ENCODE measurements at regions not wholly inside any gene's neighbourhood (a gene's known extent, or its start where the extent isn't known, plus 50 kb on each side); places are given as distances from the start of the nearest gene placed in this dataset.
"Not testable (repeated sequence)": the region's sequence is repeated elsewhere in the genome, so short reads cannot be mapped to it uniquely, and the experiment has no call there.

DNA sequence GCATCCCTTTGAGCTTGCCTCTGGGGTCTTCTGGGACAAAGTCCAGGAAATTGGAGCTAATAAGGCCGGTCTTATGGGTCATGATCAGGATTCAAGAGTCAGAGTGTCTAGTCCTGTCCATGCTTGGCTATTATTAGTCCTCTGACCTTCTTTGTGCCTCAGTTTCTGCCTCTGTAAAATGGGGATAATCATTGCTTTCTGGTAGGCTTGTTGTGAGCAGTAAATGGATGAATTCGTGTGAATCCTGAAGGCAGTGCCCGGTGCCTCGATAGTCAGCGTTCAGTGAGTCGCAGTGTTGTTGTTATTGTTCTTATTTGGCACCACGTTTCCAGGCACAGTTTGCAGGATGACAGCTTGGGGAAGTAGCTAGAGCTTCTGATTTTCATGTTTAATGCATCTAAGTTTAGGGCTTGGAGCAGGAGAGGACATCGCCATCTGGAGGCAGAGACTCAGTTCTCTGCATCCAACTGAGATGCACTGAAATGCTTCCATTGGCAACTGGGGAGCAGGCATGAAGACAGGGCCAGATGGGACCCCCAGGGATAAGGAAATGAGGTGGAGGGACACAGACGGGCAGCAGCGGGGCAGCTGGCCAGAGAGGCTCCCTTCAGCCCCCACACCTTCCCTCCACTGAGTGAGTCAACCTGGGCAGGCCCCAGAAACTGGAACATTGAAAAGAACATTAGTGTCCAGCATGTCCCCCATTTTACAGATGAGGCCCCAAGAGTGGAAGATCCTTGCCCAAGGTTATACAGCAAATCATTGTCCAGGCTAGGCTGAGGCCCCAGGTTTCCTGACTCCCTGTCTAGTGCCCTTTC is 160.3 kb downstream of the PTPRU start:
- DNase-seq, result no peak

DNA sequence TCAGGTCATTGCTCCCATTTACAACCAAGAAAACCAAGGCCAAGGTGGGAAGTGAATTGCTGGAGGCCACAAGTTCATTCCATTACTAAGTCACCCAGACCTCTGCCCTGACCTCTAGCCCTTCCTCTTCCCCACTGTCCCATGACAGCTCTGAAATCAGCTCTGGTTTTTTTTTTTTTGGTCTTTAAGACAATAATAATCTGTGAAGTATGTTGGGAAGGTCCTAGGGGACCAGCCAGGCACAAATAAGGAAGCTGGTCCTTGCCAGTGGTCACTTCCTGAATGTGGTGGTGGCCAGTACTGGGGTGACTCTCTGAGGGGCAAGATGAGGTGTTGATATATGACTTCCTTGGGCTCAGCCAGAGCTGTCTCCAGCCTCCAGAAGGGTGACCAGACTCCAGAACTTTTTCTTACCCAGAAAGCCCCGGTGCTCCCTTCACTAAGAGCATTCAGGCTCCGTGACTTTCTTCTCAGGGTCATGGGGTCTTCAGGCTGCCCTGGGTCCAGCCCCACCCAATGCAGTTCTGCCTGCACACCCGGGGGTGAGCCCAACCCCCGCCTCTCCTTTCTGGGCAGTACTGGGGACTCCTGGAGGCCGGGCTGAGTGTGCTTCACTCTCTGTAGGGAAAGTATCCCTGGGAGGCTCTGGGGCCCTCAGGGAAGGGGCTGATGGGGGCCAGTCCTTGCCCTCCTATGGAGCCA is 159.6 kb downstream of the PTPRU start:
- no peak for DNase-seq

DNA sequence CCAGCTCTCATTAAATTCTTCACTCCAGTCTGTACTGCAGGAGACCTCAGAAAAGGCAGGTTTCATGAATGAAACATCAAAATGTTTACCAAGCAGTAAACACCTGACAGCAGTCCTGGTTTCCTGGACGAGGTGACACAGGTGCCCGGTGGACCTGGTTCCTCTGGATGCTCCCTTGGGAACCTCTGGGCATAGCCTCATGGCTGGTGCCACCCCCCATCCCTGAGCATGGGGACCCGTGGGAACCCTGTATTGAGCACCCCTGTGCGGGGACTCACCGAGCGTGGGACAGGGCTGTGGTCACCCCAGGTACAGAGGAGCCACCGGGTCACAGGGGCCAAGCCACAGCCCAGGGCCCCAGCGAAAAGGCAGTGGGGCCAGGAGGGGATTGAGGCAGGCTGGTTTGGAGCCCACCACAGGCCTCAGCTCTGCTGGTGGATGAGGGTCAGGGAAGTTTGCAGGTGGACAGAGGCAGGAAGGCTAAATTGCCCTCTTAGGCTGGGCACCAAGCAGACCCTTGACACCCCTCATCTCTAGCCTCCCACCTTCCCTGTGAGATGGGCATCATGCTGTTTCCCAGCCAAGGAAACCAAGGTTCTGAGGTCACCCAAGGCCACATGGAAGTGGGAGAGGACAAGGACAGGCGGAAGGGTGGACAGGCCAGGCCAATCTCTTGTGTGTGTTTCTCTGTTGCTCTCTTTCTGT is 158.4 kb downstream of the PTPRU start:
- DNase-seq, result no peak

DNA sequence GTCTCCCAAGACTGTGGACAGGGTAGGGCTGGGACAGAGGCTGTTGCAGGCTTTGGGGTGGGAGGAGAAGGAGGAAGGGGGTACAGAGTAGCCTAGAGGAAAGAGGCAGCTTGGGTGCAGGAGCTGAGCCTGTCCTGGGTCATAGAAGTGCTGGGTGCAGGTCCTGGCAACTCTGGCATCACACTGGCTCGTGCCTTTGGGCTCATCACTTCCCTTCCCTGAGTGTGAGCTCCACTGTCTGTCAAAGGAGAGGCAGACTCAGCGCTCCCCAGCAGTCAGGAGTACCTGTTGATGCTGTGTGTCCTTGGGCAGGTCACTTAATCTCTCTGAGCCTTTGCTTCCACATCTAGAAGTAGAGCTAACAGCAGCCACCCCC is 157.1 kb downstream of the PTPRU start:
- no peak for DNase-seq

DNA sequence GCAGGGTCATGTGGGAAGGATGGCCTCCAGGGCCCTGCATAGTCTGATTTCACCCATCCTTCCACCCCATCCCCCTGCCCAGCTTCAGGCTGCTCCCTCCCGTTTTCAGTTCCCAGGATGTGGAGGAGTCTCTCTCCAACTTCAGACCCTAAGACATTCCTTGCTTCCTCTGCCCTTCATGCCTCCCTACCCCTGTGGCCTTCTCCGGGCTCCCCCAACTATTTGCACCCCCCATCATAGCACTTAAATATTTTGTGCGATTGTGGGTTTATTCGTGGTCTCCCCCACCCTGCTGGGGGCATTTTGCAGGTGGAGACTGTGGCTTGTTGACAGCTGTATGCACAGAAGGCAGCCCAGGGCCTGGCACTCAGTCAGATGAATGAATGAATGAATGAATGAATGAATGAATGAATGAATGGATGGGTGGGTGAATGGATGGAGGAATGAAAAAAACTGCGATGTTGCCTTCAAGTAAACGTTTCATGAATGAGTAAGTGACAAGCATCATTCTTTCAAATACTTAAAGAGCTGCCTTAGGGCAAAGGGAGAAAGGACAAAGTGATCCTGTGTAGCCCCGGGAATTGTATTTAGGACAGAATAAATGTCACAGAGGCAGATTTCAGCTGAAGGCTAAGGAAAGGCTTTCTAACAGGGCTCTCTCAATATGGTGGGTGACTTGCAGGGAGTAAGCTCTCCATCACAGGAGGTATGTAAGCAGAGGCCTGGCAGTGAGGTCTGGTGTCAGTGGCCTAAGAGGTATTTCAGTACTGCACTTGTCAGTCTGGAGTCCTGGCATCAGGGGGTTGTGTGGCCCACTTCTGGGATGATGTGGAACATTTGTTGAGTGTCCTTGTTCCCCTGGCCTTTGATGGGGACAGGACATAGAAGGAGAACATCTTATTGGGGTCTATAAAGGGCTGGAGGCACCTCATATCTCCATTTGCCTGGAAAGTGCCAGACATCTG is 156.4 kb downstream of the PTPRU start:
- DNase-seq, result no peak

DNA sequence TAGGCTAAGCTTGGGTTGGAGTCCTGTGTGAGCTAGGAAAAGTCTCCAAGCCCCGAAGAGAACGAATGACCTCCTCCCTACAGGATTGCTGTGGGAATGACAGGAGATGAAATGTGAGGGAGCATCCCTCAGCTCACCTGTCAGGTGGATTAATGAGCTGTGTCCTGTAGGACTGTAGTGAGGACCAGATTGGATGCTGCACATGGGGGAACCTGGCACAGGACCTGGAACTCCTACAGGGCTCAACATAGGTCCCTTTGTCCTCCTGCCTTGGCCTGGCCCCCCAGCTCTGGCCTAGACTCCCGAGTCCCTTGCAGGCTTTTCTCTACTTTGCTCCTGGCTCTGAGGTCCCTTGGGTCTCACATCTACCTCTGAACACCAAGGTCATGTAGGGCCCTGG is 155.7 kb downstream of the PTPRU start:
- no peak for DNase-seq

DNA sequence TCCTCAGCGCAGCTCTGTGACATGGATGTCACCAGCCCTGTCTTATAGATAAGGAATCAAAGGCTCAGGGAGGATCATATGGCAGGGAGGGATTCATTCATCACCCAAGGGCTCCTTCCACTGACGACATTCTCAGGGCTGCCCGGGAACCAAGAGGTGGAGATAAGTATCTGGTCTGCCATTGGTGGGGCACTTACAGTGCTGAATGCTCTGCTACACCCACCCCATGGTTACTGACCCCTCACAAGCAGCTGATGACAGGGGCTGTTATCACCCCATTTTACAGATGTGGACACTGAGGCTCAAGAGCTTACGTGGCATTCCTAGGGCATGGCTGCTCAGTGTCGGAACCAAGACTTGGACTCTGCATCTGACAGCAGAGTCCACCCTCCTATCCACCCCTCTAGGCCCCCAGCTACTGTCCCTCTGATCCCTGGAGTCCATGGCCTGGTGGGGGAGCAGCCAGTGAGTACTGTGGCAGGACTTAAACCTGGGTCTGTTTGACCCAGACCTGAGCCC is 155.1 kb downstream of the PTPRU start:
- no peak for DNase-seq

DNA sequence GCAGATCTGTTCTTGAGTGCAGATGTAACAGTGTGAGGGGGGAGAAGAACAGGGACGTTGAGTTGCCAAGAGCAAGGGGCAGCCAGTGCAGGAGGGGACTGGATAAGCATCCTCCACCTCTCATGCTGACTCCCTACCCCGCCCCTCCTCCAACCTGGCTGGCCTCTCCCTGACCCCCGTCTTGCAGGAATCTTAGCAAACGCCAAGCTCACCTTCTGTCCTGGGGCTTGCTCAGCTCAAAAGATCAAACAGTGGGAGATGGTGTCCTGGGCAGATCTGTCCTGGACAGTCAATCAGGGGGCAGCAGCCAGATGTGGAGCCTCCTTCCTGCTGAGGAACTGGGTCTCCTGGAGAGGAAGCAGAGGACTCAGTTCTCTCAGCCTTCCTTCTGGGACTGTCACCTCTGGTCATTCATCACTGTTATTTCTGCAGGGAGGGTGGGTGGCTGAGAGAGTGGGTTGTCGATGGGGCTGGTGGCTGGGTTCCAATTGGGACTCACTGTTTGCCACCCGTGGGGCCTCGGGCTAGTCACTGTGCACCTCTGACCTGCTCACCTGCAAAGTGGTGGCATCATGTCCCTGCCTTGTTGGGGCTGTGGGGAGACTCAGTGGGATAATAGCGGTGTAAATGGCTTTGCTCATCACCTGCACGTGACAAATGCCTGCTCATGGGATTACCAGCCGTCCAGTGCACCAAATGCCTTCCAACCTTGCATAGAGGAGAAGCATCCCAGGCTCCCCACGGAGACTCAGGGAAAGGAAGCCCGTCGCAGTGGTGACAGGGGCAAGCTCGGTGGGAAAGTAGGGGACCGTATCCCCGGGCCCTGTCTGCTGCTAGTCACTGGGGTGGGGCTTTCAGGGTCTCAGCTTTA is 154.4 kb downstream of the PTPRU start:
- no peak for DNase-seq

DNA sequence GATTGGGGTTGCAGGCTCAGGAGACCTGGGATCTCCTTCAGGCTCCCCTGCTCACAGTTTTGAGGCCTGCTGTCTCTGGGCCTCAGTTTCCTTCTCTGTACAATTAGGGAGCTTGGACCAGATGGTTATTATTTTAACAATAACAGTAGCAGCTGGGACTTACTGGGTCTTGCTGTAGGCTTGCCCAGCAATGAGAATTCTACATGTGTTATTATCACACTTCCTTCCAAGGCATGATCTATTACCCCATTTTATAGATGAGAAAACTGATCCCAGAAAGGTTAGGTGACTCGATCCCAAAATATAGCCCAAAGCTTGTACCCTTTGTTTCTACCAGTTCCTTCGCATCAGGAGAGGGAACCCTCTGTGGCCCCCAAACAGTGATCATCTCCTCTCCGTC is 153.8 kb downstream of the PTPRU start:
- no peak for DNase-seq

DNA sequence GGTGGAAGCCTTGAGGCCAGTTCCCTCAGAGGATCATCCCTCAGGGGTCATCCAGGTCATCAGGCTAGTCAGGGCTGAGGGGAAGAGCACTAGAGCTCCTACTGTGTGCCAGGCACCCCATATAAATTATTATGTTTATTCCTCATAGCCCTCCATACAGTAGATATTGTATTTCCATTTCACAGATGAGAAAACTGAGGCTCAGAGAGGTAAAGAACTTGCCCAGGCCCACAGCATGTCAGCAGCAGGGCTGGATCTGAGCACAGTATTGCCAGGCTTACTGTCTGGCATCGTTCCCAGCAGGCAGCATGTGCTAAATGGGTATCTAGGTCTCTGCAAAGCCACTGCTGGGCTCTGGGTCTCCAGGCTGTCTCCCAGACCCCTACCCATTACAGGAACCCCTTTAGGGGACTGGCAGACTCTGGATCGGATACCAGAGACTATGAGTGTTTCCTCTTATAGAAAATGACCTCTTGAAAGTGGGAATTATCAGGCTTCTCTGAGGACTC is 153.3 kb downstream of the PTPRU start:
- no peak for DNase-seq

DNA sequence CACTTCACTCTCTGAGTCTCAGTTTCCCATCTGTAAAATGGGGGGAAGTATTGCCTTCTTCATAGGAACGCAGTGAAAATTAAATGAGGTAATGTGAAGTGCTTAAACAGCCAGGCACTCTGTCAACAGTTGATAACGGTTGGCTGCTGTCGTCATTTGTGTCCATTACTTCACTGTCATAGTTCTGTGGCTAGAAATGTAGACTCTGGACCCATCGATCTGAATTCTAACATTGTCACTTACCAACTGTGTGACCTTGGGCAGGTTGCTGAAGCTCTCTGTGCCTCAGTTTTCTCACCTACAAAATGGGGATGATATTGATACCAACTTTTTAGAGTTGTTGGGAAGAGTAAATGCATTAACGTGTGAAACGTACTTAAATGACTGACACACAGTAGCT is 152.6 kb downstream of the PTPRU start:
- DNase-seq, result no peak

DNA sequence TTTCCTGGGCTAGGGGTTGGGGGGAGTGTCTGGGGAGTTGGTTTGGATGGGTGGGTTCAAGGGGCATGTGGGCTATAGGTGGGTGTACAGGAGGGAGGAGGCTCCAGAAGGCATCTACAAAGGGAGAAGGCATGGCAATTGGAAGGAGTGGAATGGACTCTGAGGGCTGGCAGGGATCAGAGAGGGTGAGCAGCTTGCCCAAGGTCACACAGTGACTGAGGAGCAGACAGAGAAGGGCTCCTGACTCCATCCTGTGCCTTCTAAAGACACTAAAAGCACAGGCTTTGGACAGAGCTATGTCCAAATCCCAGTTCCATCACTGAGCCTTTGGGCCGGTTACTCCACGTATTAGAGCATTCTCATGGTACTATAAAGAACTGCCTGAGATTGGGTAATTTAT is 151.8 kb downstream of the PTPRU start:
- no peak for DNase-seq

DNA sequence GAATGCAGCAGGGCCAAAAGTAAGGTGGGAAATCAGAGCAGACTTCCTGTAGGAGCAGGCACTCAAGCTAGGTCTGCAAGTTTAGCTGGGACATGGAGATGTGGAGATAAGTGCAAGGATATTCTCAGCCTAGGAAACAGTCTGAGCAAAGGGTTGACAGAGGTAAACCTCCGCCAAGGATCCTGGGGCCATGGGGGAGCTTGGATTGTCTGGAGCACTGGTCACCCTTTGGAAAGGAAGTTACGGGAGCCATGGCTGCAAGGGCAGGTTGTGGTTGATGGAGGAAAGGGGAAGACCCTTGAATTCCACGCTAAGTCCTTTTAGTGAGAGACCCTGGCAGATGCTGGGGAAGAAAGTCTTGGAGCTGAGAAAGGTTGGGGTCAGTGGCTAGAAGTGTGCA is 150.9 kb downstream of the PTPRU start:
- no peak for DNase-seq

DNA sequence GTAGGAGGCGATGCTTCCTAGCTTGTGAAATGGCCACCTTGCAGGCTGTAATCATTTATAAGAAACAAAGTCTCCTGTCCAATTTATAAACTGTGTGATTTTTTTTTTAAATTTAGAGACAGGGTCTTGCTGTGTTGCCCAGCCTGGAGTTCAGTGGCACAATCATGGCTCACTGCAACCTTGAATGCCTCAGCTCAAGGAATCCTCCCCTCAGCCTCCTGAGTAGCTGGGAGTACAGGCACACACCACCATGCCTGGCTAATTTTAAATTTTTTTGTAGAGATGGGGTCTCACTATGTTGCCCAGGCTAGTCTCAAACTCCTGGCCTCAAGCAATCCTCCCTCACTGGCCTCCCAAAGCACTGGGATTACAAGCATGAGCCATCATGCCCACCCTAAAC is 150.1 kb downstream of the PTPRU start:
- not testable (repeated sequence) for DNase-seq

DNA sequence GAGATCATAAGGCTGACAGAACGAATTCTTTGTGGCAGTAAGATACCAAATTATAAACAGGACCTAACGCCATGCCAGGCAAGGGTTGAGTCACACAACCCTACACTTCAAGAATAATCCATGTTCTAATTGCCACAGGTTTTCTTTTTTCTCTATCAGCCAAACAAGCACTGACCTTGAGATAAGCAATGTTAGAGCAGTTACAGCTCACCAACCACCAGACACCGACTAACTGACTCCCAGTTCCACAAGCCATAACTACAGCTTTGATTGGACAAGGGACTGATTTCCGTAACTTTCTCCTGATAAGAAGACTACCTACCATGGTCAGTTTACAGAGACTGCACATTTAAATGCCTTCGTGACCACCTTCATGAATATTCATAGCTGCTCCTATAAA is 149.6 kb downstream of the PTPRU start:
- DNase-seq, result no peak

DNA sequence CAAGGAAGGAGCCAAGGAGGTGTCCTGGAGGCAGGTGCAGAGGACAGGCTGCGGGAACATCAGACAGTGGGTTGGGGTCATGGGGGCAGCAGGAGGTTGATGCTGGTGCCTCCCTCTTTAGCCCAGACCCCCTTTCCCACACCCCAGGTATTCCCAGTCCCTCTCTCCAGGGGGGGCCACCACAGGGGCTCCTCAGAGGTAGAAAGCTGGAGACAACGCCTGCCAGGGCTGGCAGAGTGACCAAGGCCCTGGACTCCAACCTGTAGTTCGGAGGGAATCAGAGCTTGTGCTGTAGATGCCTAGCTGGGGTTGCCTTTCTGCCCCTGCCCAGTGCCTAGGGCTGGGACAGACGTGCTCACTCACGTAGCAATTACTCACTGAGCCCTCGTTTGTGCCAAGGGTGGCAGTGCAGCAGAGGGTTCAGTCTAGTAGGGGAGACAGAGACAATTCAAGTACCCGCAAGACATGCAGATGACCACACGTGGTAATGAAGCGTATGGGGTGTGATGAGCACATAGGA is 148.2 kb downstream of the PTPRU start:
- DNase-seq, result no peak

DNA sequence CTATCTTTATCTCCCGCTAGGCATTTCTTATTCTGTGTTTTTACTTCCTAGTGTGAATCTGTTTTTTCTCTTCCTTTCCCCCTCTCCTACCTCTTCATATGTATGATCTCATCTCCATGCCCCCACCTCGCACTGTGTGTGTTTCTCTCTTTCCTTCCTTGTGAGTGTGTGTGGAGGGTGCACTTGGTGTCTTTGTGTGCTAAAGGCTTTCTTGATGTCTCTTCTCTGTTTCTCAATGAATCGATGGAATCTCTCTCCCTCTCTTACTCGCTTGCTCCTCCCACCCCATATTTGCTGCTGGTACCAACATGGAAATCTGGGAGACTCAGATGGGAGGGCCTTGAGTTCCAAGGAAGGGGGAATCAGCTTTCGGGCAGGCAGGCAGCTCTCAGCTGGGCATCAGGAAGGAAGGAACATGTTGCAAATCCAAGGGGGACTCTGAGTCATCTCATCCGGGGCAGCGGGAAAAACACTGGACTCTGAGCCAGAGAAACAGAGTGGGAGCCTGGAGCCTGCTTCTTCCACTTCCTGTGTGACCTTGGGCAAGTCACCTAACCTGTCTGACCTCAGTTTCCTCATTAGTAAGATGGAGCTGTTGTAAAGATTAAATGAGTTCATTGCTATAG is 147.5 kb downstream of the PTPRU start:
- no peak for DNase-seq

DNA sequence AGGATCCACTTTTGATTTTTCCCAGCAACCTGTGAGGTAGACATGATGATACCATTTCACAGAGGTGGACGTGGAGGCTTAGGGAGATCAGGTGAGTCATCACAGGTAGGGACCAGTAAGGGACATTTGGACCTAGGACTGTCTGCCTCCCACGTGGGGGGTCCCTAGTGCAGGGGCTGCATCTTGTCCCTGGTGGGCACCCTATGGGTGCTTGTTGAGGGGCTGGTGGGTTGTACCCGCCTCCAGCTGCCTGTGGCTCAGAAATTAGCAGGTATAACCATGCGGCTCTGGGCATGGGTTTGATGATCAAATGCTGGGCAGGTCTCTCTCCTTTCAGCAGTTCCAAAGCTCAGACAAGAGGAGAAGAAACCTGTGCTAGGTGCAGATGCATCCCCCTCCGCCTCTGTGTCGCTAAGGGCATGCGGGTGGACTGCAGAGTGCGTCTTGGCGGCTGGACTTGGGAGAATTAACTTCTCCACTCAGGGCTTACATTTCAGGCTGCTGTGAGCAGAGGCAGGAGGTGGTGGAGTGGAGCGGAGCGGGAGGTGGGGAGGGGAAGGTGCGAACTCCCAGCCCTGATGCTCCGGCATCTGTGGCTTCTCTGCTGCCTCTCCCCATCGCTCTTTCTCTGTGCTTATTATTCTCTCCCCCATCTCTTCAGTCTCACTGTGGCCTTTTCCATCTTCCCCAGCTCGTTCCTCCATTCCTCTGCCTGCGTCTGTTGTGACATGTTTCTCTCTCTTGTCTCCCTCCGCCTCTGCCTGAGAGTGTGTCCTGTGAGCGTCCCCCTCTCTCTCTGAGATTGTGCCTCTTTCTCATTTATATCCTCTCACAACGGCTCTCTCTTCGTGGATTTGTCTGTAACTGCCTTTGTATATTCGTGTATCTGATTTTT is 146.8 kb downstream of the PTPRU start:
- DNase-seq, result no peak

DNA sequence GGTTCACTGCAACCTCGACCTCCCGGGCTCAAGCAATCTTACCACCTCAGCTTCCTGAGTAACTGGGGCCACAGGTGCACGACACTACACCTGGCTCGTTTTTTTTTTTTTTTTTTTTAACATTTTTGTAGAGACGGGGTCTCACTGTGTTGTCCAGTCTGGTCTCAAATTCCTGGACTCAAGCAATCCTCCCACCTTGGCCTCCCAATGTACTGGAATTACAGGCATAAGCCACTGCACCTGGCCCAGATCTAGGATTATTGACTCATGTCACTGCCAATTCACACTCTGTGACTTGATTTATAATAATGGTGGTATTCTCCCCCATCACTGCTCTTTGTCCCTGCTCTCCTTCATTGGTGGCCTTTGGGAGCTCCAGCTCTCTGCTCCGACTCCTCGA is 145.1 kb downstream of the PTPRU start:
- no peak for DNase-seq

DNA sequence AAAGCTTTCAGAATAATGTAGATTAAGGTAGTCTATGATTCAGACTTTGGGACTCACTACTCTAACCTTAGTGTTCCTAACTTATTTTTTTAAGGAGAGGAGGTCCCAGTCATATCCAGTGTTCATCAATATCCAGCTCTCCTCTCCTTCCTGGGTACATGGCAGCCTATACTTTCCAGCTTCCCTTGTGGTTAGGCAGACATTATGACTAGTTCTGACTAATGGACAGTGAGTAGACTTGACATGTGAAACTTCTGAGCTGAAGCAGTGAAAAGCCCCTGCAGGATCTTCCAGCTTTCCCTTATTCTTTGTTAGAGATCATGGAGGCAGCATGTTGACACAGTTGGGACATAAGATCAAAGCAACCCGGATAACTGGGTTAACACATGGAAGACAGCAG is 144.2 kb downstream of the PTPRU start:
- DNase-seq, result no peak

Measured in GDM1 (cell line).